CD4-positive, CD25-positive, alpha-beta regulatory T cell (primary cell): ENCODE measurements at regions not wholly inside any gene's neighbourhood (a gene's known extent, or its start where the extent isn't known, plus 50 kb on each side); places are given as distances from the start of the nearest gene placed in this dataset.

Experiments used
- ATAC-seq, 2 donors: fragments of 150-1000 bp; cut with Tn5 transposase; one replicate each; pipeline ENCODE4 v1.10.0; 2021; ENCODE audit warnings: low read depth in 2 of 2, moderate number of reproducible peaks in 2 of 2, moderate library complexity in 1 of 2
- DNase-seq, 3 donors: peaks; one replicate each; pipeline versions ENCODE4 v3.0.0 to v3.0.0-alpha.2; 2012 to 2022; ENCODE audit warnings: mixed read lengths in 1 of 3
- H3K27ac ChIP-seq: one replicate; pipeline ENCODE4 v1.7.0; 2013; ENCODE audit warnings: mild to moderate bottlenecking, low read length; ENCODE audit not compliant: insufficient read depth, poor library complexity, severe bottlenecking
- H3K27me3 ChIP-seq: one replicate; pipeline ENCODE4 v1.7.0; 2013; ENCODE audit warnings: low read length; ENCODE audit not compliant: control insufficient read depth, insufficient read depth
- H3K36me3 ChIP-seq: one replicate; pipeline ENCODE4 v1.7.0; 2013; ENCODE audit warnings: mild to moderate bottlenecking, low read length, moderate library complexity; ENCODE audit not compliant: control insufficient read depth, insufficient read depth
- H3K4me1 ChIP-seq: 2 replicates; pipeline ENCODE4 v1.7.0; 2013; ENCODE audit warnings: mild to moderate bottlenecking, low read length; ENCODE audit not compliant: insufficient read depth, control insufficient read depth, poor library complexity, severe bottlenecking
- H3K4me3 ChIP-seq: one replicate; pipeline ENCODE4 v1.7.0; 2013; ENCODE audit warnings: low read depth, mild to moderate bottlenecking, low read length, moderate library complexity
- H3K9me3 ChIP-seq, 2 experiments: 1 replicate in 1 of 2; 2 replicates in 1 of 2; pipeline ENCODE4 v1.7.0; 2013; ENCODE audit warnings: low read length in 2 of 2, mild to moderate bottlenecking in 1 of 2, moderate library complexity in 1 of 2; ENCODE audit not compliant: control insufficient read depth in 2 of 2
- H3K27ac Mint-ChIP-seq, 3 donors: one replicate each; pipeline ENCODE4 v1.8.0; 2020 to 2022; ENCODE audit warnings: mild to moderate bottlenecking in 3 of 3, mixed read lengths in 3 of 3, moderate library complexity in 2 of 3
- H3K27me3 Mint-ChIP-seq: one replicate; pipeline ENCODE4 v1.8.0; 2022; ENCODE audit warnings: mild to moderate bottlenecking, mixed read lengths
- H3K36me3 Mint-ChIP-seq: one replicate; pipeline ENCODE4 v1.8.0; 2020; ENCODE audit warnings: mixed read lengths
- H3K4me1 Mint-ChIP-seq, 4 donors: one replicate each; pipeline ENCODE4 v1.8.0; 2020 to 2022; ENCODE audit warnings: mixed read lengths in 4 of 4, mild to moderate bottlenecking in 1 of 4
- H3K4me3 Mint-ChIP-seq, 4 donors: one replicate each; pipeline ENCODE4 v1.8.0; 2020 to 2022; ENCODE audit warnings: mild to moderate bottlenecking in 4 of 4, mixed read lengths in 4 of 4, moderate library complexity in 3 of 4
- H3K9me3 Mint-ChIP-seq, 7 donors: one replicate each; pipeline ENCODE4 v1.8.0; 2020 to 2022; ENCODE audit warnings: mixed read lengths in 7 of 7, mild to moderate bottlenecking in 3 of 7, moderate library complexity in 2 of 7

GRCh38 chr5:61948151-61948550, 357.9 kb upstream of the KIF2A start:
- Mint-ChIP-seq H3K4me3 (no peak overlapping the region), H3K36me3 (no peaks in the 10 kb centered on the region), H3K9me3 (peaks cover 0 to 4% (median 0%) of the 10 kb centered on the region in 7 donors), H3K4me1 (no peaks in the 10 kb centered on the region), H3K27ac (no peak overlapping the region), H3K27me3 (no peaks in the 10 kb centered on the region)
- H3K4me1 ChIP-seq: no peaks in the 10 kb centered on the region
- ATAC-seq (no peak), DNase-seq (no peak)
- no peaks in the 10 kb centered on the region for H3K36me3 ChIP-seq
- no peaks in the 10 kb centered on the region for H3K9me3 ChIP-seq
- no peaks in the 10 kb centered on the region for H3K27me3 ChIP-seq
- no peak overlapping the region for H3K27ac ChIP-seq
- H3K4me3 ChIP-seq: no peak overlapping the region

DNA sequence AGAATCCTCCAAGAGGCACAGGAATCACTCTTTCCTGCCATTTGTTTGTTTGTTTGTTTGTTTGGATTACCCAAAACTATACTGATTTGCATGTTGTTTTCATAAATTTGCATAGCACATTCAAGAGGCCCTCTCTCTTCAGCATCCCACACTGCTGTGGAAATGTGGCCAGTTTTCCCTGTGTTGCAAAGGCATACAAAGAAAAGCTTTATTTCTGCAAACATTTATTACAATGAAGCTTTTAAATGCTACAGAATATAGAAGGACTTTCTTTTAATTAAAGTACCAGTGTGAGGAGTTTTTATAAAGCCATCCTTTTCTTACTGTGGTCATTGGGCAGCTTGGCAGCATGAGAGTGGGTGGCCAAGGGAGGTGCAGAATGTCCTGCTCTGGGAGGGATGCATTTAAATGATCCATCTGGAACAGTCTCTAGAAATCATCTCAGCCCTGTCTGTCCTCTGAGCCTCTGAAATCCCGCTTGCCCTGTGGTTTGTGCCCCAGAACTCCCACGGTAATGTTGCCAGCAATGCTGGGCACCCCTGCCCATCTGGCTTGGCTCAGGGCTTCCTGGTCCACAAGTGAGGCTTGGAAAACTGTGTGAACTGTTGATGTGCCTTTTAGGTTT, 356.8 kb upstream of the KIF2A start:
- no peak for ATAC-seq
- H3K27ac Mint-ChIP-seq: no peak overlapping the region
- H3K27me3 Mint-ChIP-seq: no peaks in the 10 kb centered on the region

GRCh38 chr5:61949679-61950435, 356.1 kb upstream of the KIF2A start:
- Mint-ChIP-seq H3K27me3 (no peaks in the 10 kb centered on the region), H3K27ac (no peak overlapping the region), H3K9me3 (peaks cover 0 to 4% (median 0%) of the 10 kb centered on the region in 7 donors), H3K4me1 (no peaks in the 10 kb centered on the region), H3K4me3 (no peak overlapping the region), H3K36me3 (no peaks in the 10 kb centered on the region)
- Histone ChIP-seq H3K27ac (no peak overlapping the region), H3K9me3 (no peaks in the 10 kb centered on the region), H3K36me3 (no peaks in the 10 kb centered on the region), H3K4me3 (no peak overlapping the region), H3K27me3 (no peaks in the 10 kb centered on the region), H3K4me1 (no peaks in the 10 kb centered on the region)
- ATAC-seq (no peak), DNase-seq (no peak)

More for the DNA sequence above, 356.8 kb upstream of the KIF2A start:
- H3K9me3 Mint-ChIP-seq: peaks cover 0 to 4% (median 0%) of the 10 kb centered on the region in 7 donors
- no peak overlapping the region for H3K4me3 Mint-ChIP-seq
- H3K27me3 ChIP-seq: no peaks in the 10 kb centered on the region
- no peaks in the 10 kb centered on the region for H3K36me3 Mint-ChIP-seq
- no peaks in the 10 kb centered on the region for H3K4me1 ChIP-seq
- H3K36me3 ChIP-seq: no peaks in the 10 kb centered on the region
- no peaks in the 10 kb centered on the region for H3K9me3 ChIP-seq
- H3K4me1 Mint-ChIP-seq: no peaks in the 10 kb centered on the region
- no peak overlapping the region for H3K4me3 ChIP-seq
- no peak overlapping the region for H3K27ac ChIP-seq
- DNase-seq: no peak

DNA sequence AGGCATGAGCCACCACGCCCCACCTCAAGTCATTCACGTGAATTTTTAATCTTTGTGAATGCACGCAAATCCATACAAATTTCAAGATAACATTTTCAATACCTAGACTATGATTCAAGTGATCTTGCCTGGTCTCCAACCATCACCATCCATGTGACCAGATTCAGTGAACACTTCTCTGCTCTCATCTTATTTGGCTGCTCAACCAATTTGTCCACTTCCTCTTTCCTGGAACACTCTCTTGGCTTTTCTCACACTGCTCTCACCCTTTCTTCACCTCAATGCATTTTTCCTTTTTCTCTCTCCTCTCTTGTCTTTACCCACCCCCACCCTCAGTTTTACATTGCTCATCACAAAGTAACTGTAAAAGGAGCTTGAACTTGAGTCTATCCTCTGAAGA, 354.7 kb upstream of the KIF2A start:
- ATAC-seq (no peak), DNase-seq (no peak)
- H3K9me3 ChIP-seq: no peaks in the 10 kb centered on the region
- H3K36me3 ChIP-seq: no peaks in the 10 kb centered on the region
- no peaks in the 10 kb centered on the region for H3K4me1 ChIP-seq
- Mint-ChIP-seq H3K4me3 (no peak overlapping the region), H3K27ac (peak overlapping the region in 1 of 3 donors; percentile 91), H3K36me3 (no peaks in the 10 kb centered on the region), H3K27me3 (no peaks in the 10 kb centered on the region), H3K4me1 (no peaks in the 10 kb centered on the region), H3K9me3 (peaks cover 0 to 3% (median 0%) of the 10 kb centered on the region in 7 donors)
- no peak overlapping the region for H3K27ac ChIP-seq
- H3K27me3 ChIP-seq: no peaks in the 10 kb centered on the region
- no peak overlapping the region for H3K4me3 ChIP-seq

DNA sequence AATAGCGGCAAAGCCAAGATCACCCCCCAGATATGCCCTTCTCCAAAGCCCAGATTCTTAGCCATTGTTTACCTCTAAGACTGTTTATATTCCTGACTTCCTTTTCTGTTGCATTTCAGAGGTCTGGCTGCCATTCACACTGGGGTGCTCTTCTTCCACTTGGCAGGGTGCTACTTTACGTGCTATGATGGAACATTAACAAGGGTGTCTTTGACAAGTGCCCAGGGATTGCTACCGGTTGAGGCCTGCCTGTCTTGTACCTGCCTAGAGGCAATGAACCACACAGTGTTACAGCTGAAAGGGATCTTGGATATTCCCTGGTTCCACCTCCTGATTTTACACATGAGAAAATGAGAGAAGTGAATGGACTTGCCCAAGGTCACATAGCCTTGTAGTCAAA, 352.1 kb upstream of the KIF2A start:
- no peak overlapping the region for H3K27ac Mint-ChIP-seq

DNA sequence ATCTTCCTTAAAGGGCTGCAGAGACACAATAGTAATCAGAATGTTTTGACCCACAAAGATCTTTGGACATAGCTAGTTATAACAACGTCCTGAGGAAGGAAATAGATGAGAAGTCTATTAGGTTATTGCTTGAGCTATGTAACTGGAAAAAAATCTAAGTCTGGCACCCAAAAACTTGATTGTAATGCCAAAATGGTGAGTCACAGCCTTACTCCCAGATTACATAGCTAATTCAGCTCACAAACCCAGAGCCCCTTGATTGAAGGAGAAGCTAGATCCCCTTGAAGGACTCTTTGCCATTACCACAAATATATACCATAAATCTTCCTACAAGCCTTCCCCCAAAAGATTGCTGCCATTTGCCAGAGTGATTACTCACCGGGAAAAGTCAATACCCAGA, 341.8 kb upstream of the KIF2A start:
- no peaks in the 10 kb centered on the region for H3K9me3 ChIP-seq
- DNase-seq (no peak), ATAC-seq (no peak)
- peaks cover 2% of the 10 kb centered on the region for H3K27me3 ChIP-seq
- Mint-ChIP-seq H3K4me1 (peaks cover 0 to 5% (median 0%) of the 10 kb centered on the region in 4 donors), H3K36me3 (no peaks in the 10 kb centered on the region), H3K9me3 (peaks cover 0 to 5% (median 0%) of the 10 kb centered on the region in 7 donors), H3K27ac (no peak overlapping the region), H3K4me3 (no peak overlapping the region), H3K27me3 (peaks cover 4% of the 10 kb centered on the region)
- H3K36me3 ChIP-seq: no peaks in the 10 kb centered on the region
- no peak overlapping the region for H3K27ac ChIP-seq
- H3K4me3 ChIP-seq: no peak overlapping the region
- H3K4me1 ChIP-seq: no peaks in the 10 kb centered on the region

More for the DNA sequence above, 352.1 kb upstream of the KIF2A start:
- no peaks in the 10 kb centered on the region for H3K27me3 Mint-ChIP-seq
- ATAC-seq (no peak), DNase-seq (no peak)
- no peaks in the 10 kb centered on the region for H3K9me3 ChIP-seq
- no peaks in the 10 kb centered on the region for H3K4me1 Mint-ChIP-seq
- no peak overlapping the region for H3K27ac ChIP-seq
- H3K36me3 ChIP-seq: no peaks in the 10 kb centered on the region
- H3K27me3 ChIP-seq: no peaks in the 10 kb centered on the region
- H3K9me3 Mint-ChIP-seq: peaks cover 0 to 3% (median 0%) of the 10 kb centered on the region in 7 donors
- no peaks in the 10 kb centered on the region for H3K4me1 ChIP-seq
- no peak overlapping the region for H3K4me3 ChIP-seq
- no peak overlapping the region for H3K4me3 Mint-ChIP-seq
- no peaks in the 10 kb centered on the region for H3K36me3 Mint-ChIP-seq

DNA sequence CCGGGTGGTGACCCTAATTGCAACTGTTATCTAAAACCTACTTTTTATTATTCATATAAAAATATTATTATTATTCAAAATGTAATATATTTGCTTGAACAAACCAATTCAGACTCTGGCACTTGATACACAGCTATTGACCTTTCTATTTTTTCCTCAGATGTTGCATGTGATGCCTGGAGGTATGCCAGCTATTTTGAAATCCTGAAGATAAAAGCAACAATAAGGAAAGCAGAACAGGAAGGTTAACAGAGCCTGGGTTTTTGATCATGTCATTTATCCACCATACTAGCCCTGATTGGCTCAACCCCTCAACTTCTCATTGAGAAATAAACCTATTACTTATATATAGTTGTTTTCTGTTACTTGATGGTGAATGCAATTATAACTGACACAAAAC, 340.9 kb upstream of the KIF2A start:
- Mint-ChIP-seq H3K4me3 (no peak overlapping the region), H3K27me3 (peaks cover 4% of the 10 kb centered on the region), H3K9me3 (peaks cover 0 to 2% (median 0%) of the 10 kb centered on the region in 7 donors), H3K27ac (no peak overlapping the region), H3K4me1 (peaks cover 0 to 5% (median 0%) of the 10 kb centered on the region in 4 donors), H3K36me3 (no peaks in the 10 kb centered on the region)
- Histone ChIP-seq H3K4me1 (no peaks in the 10 kb centered on the region), H3K4me3 (no peak overlapping the region), H3K9me3 (no peaks in the 10 kb centered on the region), H3K27me3 (peaks cover 2% of the 10 kb centered on the region), H3K36me3 (no peaks in the 10 kb centered on the region), H3K27ac (no peak overlapping the region)
- DNase-seq: no peak
- no peak for ATAC-seq

DNA sequence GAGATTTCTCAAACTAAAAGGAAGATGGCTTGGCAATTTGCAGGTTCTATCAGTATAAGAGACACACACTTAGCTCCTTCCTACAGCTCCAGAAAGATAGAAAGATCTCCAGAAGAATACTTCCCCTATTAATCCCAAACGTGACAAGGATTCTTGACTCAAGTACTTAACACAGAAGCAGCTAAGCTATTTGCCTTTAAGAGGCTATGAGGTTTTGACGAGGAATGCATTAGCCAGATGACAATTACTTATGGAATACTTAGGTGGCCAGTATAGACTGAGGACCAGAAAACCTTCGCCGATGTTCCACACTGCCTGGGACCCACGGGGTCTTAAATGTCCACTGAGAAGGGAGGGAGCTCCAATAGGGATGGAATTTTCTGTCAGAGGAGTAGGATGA, 340.5 kb upstream of the KIF2A start:
- no peaks in the 10 kb centered on the region for H3K4me1 ChIP-seq
- Mint-ChIP-seq H3K27ac (no peak overlapping the region), H3K27me3 (peaks cover 4% of the 10 kb centered on the region), H3K36me3 (no peaks in the 10 kb centered on the region), H3K4me1 (peaks cover 0 to 5% (median 0%) of the 10 kb centered on the region in 4 donors), H3K4me3 (no peak overlapping the region), H3K9me3 (peaks cover 0 to 2% (median 0%) of the 10 kb centered on the region in 7 donors)
- no peaks in the 10 kb centered on the region for H3K36me3 ChIP-seq
- no peak overlapping the region for H3K4me3 ChIP-seq
- no peak for DNase-seq
- no peak overlapping the region for H3K27ac ChIP-seq
- no peak for ATAC-seq
- peaks cover 2% of the 10 kb centered on the region for H3K27me3 ChIP-seq
- H3K9me3 ChIP-seq: no peaks in the 10 kb centered on the region
